ENCODE measurements at regions not wholly inside any gene's neighbourhood (a gene's known extent, or its start where the extent isn't known, plus 50 kb on each side); places are given as distances from the start of the nearest gene placed in this dataset.
A peak's percentile ranks its signal among the peaks of the same experiment; 100 is the strongest.

- TF ChIP-seq, protein P1, sequence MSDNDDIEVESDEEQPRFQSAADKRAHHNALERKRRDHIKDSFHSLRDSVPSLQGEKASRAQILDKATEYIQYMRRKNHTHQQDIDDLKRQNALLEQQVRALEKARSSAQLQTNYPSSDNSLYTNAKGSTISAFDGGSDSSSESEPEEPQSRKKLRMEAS (IDR thresholded peaks at IDR 0.05), result no peak
- no peak for TF ChIP-seq REST (IDR thresholded peaks at IDR 0.05)
Measured at GRCh38 chr9:694092-694402, 147.4 kb upstream of the DMRT1 start (continued).

DNA sequence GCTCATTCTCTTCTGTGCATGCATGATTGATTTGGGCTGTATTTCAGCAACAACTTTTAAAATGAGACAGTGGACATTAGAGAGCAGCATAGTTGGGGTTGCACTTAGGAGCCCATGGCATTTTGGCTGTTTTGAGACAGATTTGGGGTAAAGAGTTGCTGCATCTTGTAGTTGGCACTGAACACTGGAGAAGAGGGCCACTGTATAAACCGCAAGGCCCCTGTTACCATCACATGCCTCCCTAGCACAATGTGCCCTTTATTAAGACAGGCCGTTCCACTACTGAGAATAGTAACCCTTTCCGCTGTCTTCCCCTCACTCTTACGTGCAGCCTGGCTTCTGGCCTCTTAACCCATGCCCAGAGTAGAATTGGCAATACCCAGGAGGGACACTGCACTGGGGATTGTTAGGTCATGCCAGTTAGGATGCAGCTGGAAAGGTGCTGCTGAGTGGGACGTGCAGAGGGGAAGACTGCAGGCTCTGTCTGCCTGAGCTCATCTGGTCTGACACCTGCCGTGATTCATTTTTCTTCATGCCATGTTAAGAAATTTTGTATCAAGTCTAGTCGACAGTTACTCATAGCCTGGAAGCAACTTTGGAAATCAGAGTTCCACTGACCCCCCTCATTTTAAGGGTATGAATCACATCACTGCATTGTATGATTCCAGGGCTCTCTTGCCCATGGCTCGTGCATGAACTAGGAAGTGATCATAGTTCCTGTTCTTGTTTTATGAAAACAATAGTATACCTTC lies 146.9 kb upstream of the DMRT1 start:
- TF ChIP-seq HNF4A (conservative IDR thresholded peaks at IDR 0.05) (peak in 1 of 2 donors; percentile 35), RXRA (IDR thresholded peaks at IDR 0.05) (peak; percentile 23 to 36)
- TF ChIP-seq, protein P2, sequence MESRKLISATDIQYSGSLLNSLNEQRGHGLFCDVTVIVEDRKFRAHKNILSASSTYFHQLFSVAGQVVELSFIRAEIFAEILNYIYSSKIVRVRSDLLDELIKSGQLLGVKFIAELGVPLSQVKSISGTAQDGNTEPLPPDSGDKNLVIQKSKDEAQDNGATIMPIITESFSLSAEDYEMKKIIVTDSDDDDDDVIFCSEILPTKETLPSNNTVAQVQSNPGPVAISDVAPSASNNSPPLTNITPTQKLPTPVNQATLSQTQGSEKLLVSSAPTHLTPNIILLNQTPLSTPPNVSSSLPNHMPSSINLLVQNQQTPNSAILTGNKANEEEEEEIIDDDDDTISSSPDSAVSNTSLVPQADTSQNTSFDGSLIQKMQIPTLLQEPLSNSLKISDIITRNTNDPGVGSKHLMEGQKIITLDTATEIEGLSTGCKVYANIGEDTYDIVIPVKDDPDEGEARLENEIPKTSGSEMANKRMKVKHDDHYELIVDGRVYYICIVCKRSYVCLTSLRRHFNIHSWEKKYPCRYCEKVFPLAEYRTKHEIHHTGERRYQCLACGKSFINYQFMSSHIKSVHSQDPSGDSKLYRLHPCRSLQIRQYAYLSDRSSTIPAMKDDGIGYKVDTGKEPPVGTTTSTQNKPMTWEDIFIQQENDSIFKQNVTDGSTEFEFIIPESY (IDR thresholded peaks at IDR 0.05), result no peak
- peaks cover 9 to 56% (median 41%) of the 10 kb centered on the region in 4 donors for H3K4me1 ChIP-seq (ENCODE audit: control insufficient read depth in 4 of 4, insufficient read depth in 4 of 4, low read length in 3 of 4)
- H3K9ac ChIP-seq (ENCODE audit: low read depth in 1 of 2, low read length in 2 of 2), result peak overlapping the region in 1 of 2 donors; percentile 85
- H3K27ac ChIP-seq (ENCODE audit: low read depth in 1 of 2, low read length in 2 of 2), result peak overlapping the region; percentile 84 to 91
- no peaks in the 10 kb centered on the region for H3K9me3 ChIP-seq (ENCODE audit: control insufficient read depth in 4 of 4, low read length in 3 of 4)
- H3K4me3 ChIP-seq (ENCODE audit: low read depth in 1 of 3, low read length in 3 of 3), result peak overlapping the region in 2 of 3 donors; percentile 6 to 9
- DNase-seq (ENCODE audit: low spot score), result no peak
- no peaks in the 10 kb centered on the region for H3K27me3 ChIP-seq (ENCODE audit: control insufficient read depth in 4 of 4, insufficient read depth in 4 of 4, low read length in 3 of 4)
- 39% methylated on average over 8 of the region's 8 CpGs for WGBS
- peaks cover 0 to 2% (median 0%) of the 10 kb centered on the region in 4 donors for H3K36me3 ChIP-seq (ENCODE audit: control insufficient read depth in 4 of 4, insufficient read depth in 3 of 4, low read depth in 1 of 4, low read length in 3 of 4)

DNA sequence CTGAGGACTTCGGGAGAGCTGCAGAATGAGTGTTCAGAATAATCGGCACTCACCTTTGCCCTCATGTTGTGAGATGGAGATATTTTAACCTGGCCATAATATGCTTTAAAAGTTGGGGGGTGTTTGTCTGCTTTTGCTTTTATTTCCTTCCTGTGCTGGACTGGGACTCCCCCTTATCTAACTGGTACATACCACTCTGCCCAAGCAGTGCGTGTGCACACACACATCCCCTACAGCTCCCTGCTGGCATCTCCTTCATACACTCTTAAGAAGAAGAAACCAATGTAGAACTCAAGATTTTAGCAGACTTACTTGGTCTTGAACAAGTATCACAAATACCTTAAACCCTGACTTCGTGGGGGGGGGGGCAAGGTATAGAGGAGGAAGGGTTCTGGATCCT lies 146.2 kb upstream of the DMRT1 start:
- Histone ChIP-seq H3K4me3 (ENCODE audit: low read depth in 1 of 3, low read length in 3 of 3) (no peak overlapping the region), H3K27me3 (ENCODE audit: control insufficient read depth in 4 of 4, insufficient read depth in 4 of 4, low read length in 3 of 4) (no peaks in the 10 kb centered on the region), H3K4me1 (ENCODE audit: control insufficient read depth in 4 of 4, insufficient read depth in 4 of 4, low read length in 3 of 4) (peaks cover 9 to 56% (median 42%) of the 10 kb centered on the region in 4 donors), H3K36me3 (ENCODE audit: control insufficient read depth in 4 of 4, insufficient read depth in 3 of 4, low read depth in 1 of 4, low read length in 3 of 4) (peaks cover 0 to 2% (median 0%) of the 10 kb centered on the region in 4 donors), H3K9me3 (ENCODE audit: control insufficient read depth in 4 of 4, low read length in 3 of 4) (no peaks in the 10 kb centered on the region), H3K27ac (ENCODE audit: low read depth in 1 of 2, low read length in 2 of 2) (peak overlapping the region; percentile 84 to 91), H3K9ac (ENCODE audit: low read depth in 1 of 2, low read length in 2 of 2) (no peak overlapping the region)
- WGBS, result 49% methylated on average over 4 of the region's 4 CpGs
- TF ChIP-seq, protein P2 (IDR thresholded peaks at IDR 0.05), result no peak
- no peak for TF ChIP-seq EGR1 (IDR thresholded peaks at IDR 0.05; ENCODE audit: low read depth in 2 of 2)
- no peak for DNase-seq (ENCODE audit: low spot score)
